ENCODE measurements at regions not wholly inside any gene's neighbourhood (a gene's known extent, or its start where the extent isn't known, plus 50 kb on each side); places are given as distances from the start of the nearest gene placed in this dataset.
A peak's percentile ranks its signal among the peaks of the same experiment; 100 is the strongest.

- Mint-ChIP-seq H3K27me3 (no peaks in the 10 kb centered on the region), H3K9me3 (no peaks in the 10 kb centered on the region), H3K36me3 (peaks cover 9% of the 10 kb centered on the region), H3K27ac (peak overlapping the region; percentile 77 to 90), H3K4me1 (ENCODE audit: low read depth in 2 of 2) (peaks cover 58 to 64% of the 10 kb centered on the region in 2 donors), H3K4me3 (peak overlapping the region; percentile 81)
- ATAC-seq = no peak
- DNase-seq (ENCODE audit: low spot score) = no peak
Observed at GRCh38 chr14:89614009-89614691, 197.1 kb upstream of the FOXN3 start.

- no peaks in the 10 kb centered on the region for H3K27me3 Mint-ChIP-seq
- H3K4me3 Mint-ChIP-seq = peak overlapping the region; percentile 81
- H3K4me1 Mint-ChIP-seq (ENCODE audit: low read depth in 2 of 2) = peaks cover 64 to 70% of the 10 kb centered on the region in 2 donors
- H3K9me3 Mint-ChIP-seq = peaks cover 5% of the 10 kb centered on the region
- H3K27ac Mint-ChIP-seq = peak overlapping the region; percentile 77 to 90
- DNase-seq (ENCODE audit: low spot score) = no peak
- peak in 1 of 2 donors; percentile 65 for ATAC-seq
- H3K36me3 Mint-ChIP-seq = peaks cover 14% of the 10 kb centered on the region
Observed at GRCh38 chr14:89613260-89614008, 196.4 kb upstream of the FOXN3 start.

GRCh38 chr14:89609500-89610100 is 192.6 kb upstream of the FOXN3 start:
- H3K4me3 Mint-ChIP-seq = no peak overlapping the region
- ATAC-seq = no peak

GRCh38 chr14:89607453-89607852 is 190.4 kb upstream of the FOXN3 start:
- Mint-ChIP-seq H3K4me3 (no peak overlapping the region), H3K27ac (no peak overlapping the region), H3K27me3 (no peaks in the 10 kb centered on the region), H3K9me3 (peaks cover 6% of the 10 kb centered on the region), H3K36me3 (peaks cover 26% of the 10 kb centered on the region), H3K4me1 (ENCODE audit: low read depth in 2 of 2) (peaks cover 43 to 52% of the 10 kb centered on the region in 2 donors)
- DNase-seq (ENCODE audit: low spot score) = no peak
- no peak for ATAC-seq

More at GRCh38 chr14:89609500-89610100, 192.6 kb upstream of the FOXN3 start:
- H3K9me3 Mint-ChIP-seq = peaks cover 6% of the 10 kb centered on the region
- no peak for DNase-seq (ENCODE audit: low spot score)
- peaks cover 47 to 57% of the 10 kb centered on the region in 2 donors for H3K4me1 Mint-ChIP-seq (ENCODE audit: low read depth in 2 of 2)
- peaks cover 17% of the 10 kb centered on the region for H3K36me3 Mint-ChIP-seq
- no peaks in the 10 kb centered on the region for H3K27me3 Mint-ChIP-seq
- H3K27ac Mint-ChIP-seq = peak overlapping the region in 1 of 2 donors; percentile 73

GRCh38 chr14:89603938-89604480 is 187.0 kb upstream of the FOXN3 start:
- Mint-ChIP-seq H3K36me3 (peaks cover 33% of the 10 kb centered on the region), H3K9me3 (peaks cover 13% of the 10 kb centered on the region), H3K4me1 (ENCODE audit: low read depth in 2 of 2) (peaks cover 37 to 48% of the 10 kb centered on the region in 2 donors), H3K27ac (peak overlapping the region in 1 of 2 donors; percentile 5), H3K27me3 (no peaks in the 10 kb centered on the region), H3K4me3 (peak overlapping the region; percentile 3)
- DNase-seq (ENCODE audit: low spot score) = no peak
- no peak for ATAC-seq

- peak overlapping the region in 1 of 2 donors; percentile 93 for H3K27ac Mint-ChIP-seq
- no peak for ATAC-seq
Observed at GRCh38 chr14:89600950-89601826, 184.2 kb upstream of the FOXN3 start.

GRCh38 chr14:89600029-89600428 is 183.0 kb upstream of the FOXN3 start:
- H3K4me3 Mint-ChIP-seq = peak overlapping the region; percentile 42
- H3K4me1 Mint-ChIP-seq (ENCODE audit: low read depth in 2 of 2) = peaks cover 29 to 35% of the 10 kb centered on the region in 2 donors
- H3K9me3 Mint-ChIP-seq = peaks cover 12% of the 10 kb centered on the region
- no peaks in the 10 kb centered on the region for H3K27me3 Mint-ChIP-seq
- peak overlapping the region; percentile 65 to 93 for H3K27ac Mint-ChIP-seq
- H3K36me3 Mint-ChIP-seq = peaks cover 48% of the 10 kb centered on the region
- DNase-seq (ENCODE audit: low spot score) (no peak), ATAC-seq (no peak)

More at GRCh38 chr14:89600950-89601826, 184.2 kb upstream of the FOXN3 start:
- no peak for DNase-seq (ENCODE audit: low spot score)
- Mint-ChIP-seq H3K4me1 (ENCODE audit: low read depth in 2 of 2) (peaks cover 29 to 43% of the 10 kb centered on the region in 2 donors), H3K36me3 (peaks cover 48% of the 10 kb centered on the region), H3K9me3 (peaks cover 12% of the 10 kb centered on the region), H3K27me3 (no peaks in the 10 kb centered on the region), H3K4me3 (no peak overlapping the region)

- Mint-ChIP-seq H3K4me1 (ENCODE audit: low read depth in 2 of 2) (peaks cover 20 to 21% of the 10 kb centered on the region in 2 donors), H3K36me3 (peaks cover 41% of the 10 kb centered on the region), H3K27ac (peak overlapping the region in 1 of 2 donors; percentile 93), H3K27me3 (no peaks in the 10 kb centered on the region), H3K9me3 (peaks cover 12% of the 10 kb centered on the region), H3K4me3 (no peak overlapping the region)
- ATAC-seq (no peak), DNase-seq (ENCODE audit: low spot score) (no peak)
Observed at GRCh38 chr14:89598548-89599186, 181.6 kb upstream of the FOXN3 start.

GRCh38 chr14:89592961-89593360 is 175.9 kb upstream of the FOXN3 start:
- no peak overlapping the region for H3K4me3 Mint-ChIP-seq
- peaks cover 41% of the 10 kb centered on the region for H3K36me3 Mint-ChIP-seq
- H3K27ac Mint-ChIP-seq = peak overlapping the region in 1 of 2 donors; percentile 0
- ATAC-seq (no peak), DNase-seq (ENCODE audit: low spot score) (no peak)
- peaks cover 42% of the 10 kb centered on the region in 2 donors for H3K4me1 Mint-ChIP-seq (ENCODE audit: low read depth in 2 of 2)
- no peaks in the 10 kb centered on the region for H3K27me3 Mint-ChIP-seq
- H3K9me3 Mint-ChIP-seq = peaks cover 11% of the 10 kb centered on the region

GRCh38 chr14:89589400-89590118 is 172.5 kb upstream of the FOXN3 start:
- Mint-ChIP-seq H3K9me3 (peaks cover 12% of the 10 kb centered on the region), H3K27me3 (no peaks in the 10 kb centered on the region), H3K36me3 (peaks cover 25% of the 10 kb centered on the region), H3K4me3 (no peak overlapping the region), H3K4me1 (ENCODE audit: low read depth in 2 of 2) (peaks cover 56 to 62% of the 10 kb centered on the region in 2 donors), H3K27ac (peak overlapping the region in 1 of 2 donors; percentile 57)
- DNase-seq (ENCODE audit: low spot score) (no peak), ATAC-seq (no peak)

- DNase-seq (ENCODE audit: low spot score) (no peak), ATAC-seq (no peak)
- H3K4me1 Mint-ChIP-seq (ENCODE audit: low read depth in 2 of 2) = peaks cover 56 to 61% of the 10 kb centered on the region in 2 donors
- H3K36me3 Mint-ChIP-seq = peaks cover 20% of the 10 kb centered on the region
- H3K9me3 Mint-ChIP-seq = peaks cover 12% of the 10 kb centered on the region
- H3K4me3 Mint-ChIP-seq = no peak overlapping the region
- peak overlapping the region in 1 of 2 donors; percentile 57 for H3K27ac Mint-ChIP-seq
- no peaks in the 10 kb centered on the region for H3K27me3 Mint-ChIP-seq
Observed at GRCh38 chr14:89588840-89589296, 171.8 kb upstream of the FOXN3 start.

GRCh38 chr14:89588016-89588415 is 171.0 kb upstream of the FOXN3 start:
- H3K36me3 Mint-ChIP-seq = peaks cover 20% of the 10 kb centered on the region
- ATAC-seq (peak in 1 of 2 donors; percentile 49), DNase-seq (ENCODE audit: low spot score) (no peak)
- peaks cover 56 to 65% of the 10 kb centered on the region in 2 donors for H3K4me1 Mint-ChIP-seq (ENCODE audit: low read depth in 2 of 2)
- peaks cover 12% of the 10 kb centered on the region for H3K9me3 Mint-ChIP-seq
- H3K27ac Mint-ChIP-seq = peak overlapping the region in 1 of 2 donors; percentile 79
- H3K4me3 Mint-ChIP-seq = no peak overlapping the region
- no peaks in the 10 kb centered on the region for H3K27me3 Mint-ChIP-seq

Measured in natural killer cell treated with Interleukin-12 subunit alpha and Interleukin-12 subunit beta and Interleukin-15 and Interleukin-18, amount 100 ng/mL, for 72 hours (primary cell).